Endothelial cell of umbilical vein (primary cell): ENCODE measurements at regions not wholly inside any gene's neighbourhood (a gene's known extent, or its start where the extent isn't known, plus 50 kb on each side); places are given as distances from the start of the nearest gene placed in this dataset.

Experiments used
- BruUV-seq: library from RNA; stranded (reverse); fragments of 400-500 nt; replicated peaks from 2 replicates; lab custom pipeline; 2021; lab: Mats Ljungman, UMichigan
- CTCF ChIA-PET: fragments of 300-600, 350-600 bp; sonication (Branson Sonifier 250); formaldehyde crosslinking; loops from one replicate; lab custom pipeline; 2021; ENCODE audit warnings: antibody characterized with exemption, inconsistent platforms; lab: Charles Lee
- POLR2A ChIA-PET: fragments of 300-600, 350-600 bp; sonication (Branson Sonifier 250); formaldehyde crosslinking; loops from one replicate; lab custom pipeline; 2021; ENCODE audit warnings: antibody characterized with exemption, inconsistent platforms; lab: Charles Lee
- DNase-seq: peaks from one replicate; pipeline ENCODE4 v3.0.0-alpha.2; 2011; ENCODE audit warnings: low read depth, low spot score
- FAIRE-seq: peaks from 2 replicates; lab custom pipeline; 2011; peaks lifted over from hg19 to GRCh38; lab: Jason Lieb, UNC
- H2AFZ ChIP-seq: 2 replicates; pipeline ENCODE4 v1.6.0; 2012; ENCODE audit warnings: low read depth, low read length, control low read depth, inconsistent platforms
- H3K27ac ChIP-seq: 2 replicates; pipeline ENCODE4 v1.5.1; 2011; ENCODE audit warnings: low read depth, mild to moderate bottlenecking, control low read depth, low read length, moderate library complexity; ENCODE audit not compliant: insufficient read depth
- H3K27me3 ChIP-seq, 2 experiments: 2 replicates each; pipeline versions ENCODE4 v1.6.0 to v1.6.1; 2011; ENCODE audit warnings: low read length in 2 of 2, mixed read lengths in 1 of 2; ENCODE audit not compliant: control insufficient read depth in 2 of 2, insufficient read depth in 2 of 2
- H3K36me3 ChIP-seq, 2 experiments: 2 replicates in 1 of 2; 3 replicates in 1 of 2; pipeline ENCODE4 v1.5.1; 2011; ENCODE audit warnings: low read length in 2 of 2, mild to moderate bottlenecking in 1 of 2, moderate library complexity in 1 of 2; ENCODE audit not compliant: control insufficient read depth in 2 of 2, insufficient read depth in 2 of 2; ENCODE audit errors: extremely low read depth in 1 of 2
- H3K4me1 ChIP-seq: 3 replicates; pipeline ENCODE4 v1.5.1; 2011; ENCODE audit warnings: mild to moderate bottlenecking, low read length; ENCODE audit not compliant: control insufficient read depth, insufficient read depth; ENCODE audit errors: extremely low read depth
- H3K4me2 ChIP-seq: 2 replicates; pipeline ENCODE4 v1.6.1; 2011; ENCODE audit warnings: low read length, control low read depth, mixed read lengths; ENCODE audit not compliant: insufficient read depth
- H3K4me3 ChIP-seq, 3 experiments: fragments of 200-600 bp in 1 of 3; sonication (generic), shearing (Covaris generic) in 1 of 3; replicated peaks in 1 of 3; 2 replicates each; pipeline ENCODE4 v1.5.1; 2011 to 2016; ENCODE audit warnings: control low read depth in 3 of 3, low read length in 3 of 3, mild to moderate bottlenecking in 2 of 3, inconsistent platforms in 1 of 3, low read depth in 1 of 3, moderate library complexity in 1 of 3; ENCODE audit not compliant: insufficient read depth in 1 of 3
- H3K79me2 ChIP-seq: 2 replicates; pipeline ENCODE4 v1.6.0; 2012; ENCODE audit warnings: low read length, inconsistent platforms; ENCODE audit not compliant: control insufficient read depth, insufficient read depth
- H3K9ac ChIP-seq: replicated peaks from 2 replicates; pipeline ENCODE3; 2011; ENCODE audit warnings: low read length, control low read depth; ENCODE audit not compliant: insufficient read depth; ENCODE audit errors: extremely low read depth
- H3K9me1 ChIP-seq: replicated peaks from 3 replicates; pipeline ENCODE4 v1.6.0; 2011; ENCODE audit warnings: mild to moderate bottlenecking, low read length; ENCODE audit not compliant: control insufficient read depth, insufficient read depth; ENCODE audit errors: extremely low read depth
- H3K9me3 ChIP-seq: replicated peaks from 2 replicates; pipeline ENCODE4 v1.5.1; 2012; ENCODE audit warnings: low read length, inconsistent platforms; ENCODE audit not compliant: control insufficient read depth, insufficient read depth
- H4K20me1 ChIP-seq: replicated peaks from 2 replicates; pipeline ENCODE3; 2011; ENCODE audit warnings: mild to moderate bottlenecking, low read length; ENCODE audit not compliant: control insufficient read depth, insufficient read depth; ENCODE audit errors: extremely low read depth
- CTCF ChIP-seq, 2 donors: IDR thresholded peaks; 1 replicate in 1 of 2; 2 replicates in 1 of 2; pipeline ENCODE4 v1.5.1; 2011; ENCODE audit warnings: low read length in 2 of 2, mild to moderate bottlenecking in 2 of 2, moderate library complexity in 2 of 2, control low read depth in 1 of 2, inconsistent platforms in 1 of 2, low read depth in 1 of 2; ENCODE audit not compliant: insufficient read depth in 1 of 2; ENCODE audit errors: extremely low read depth in 1 of 2
- EZH2 ChIP-seq: IDR thresholded peaks from 2 replicates; pipeline ENCODE4 v1.6.1; 2012; ENCODE audit warnings: borderline replicate concordance, low read depth, mild to moderate bottlenecking, moderate library complexity, low read length, inconsistent platforms; ENCODE audit not compliant: severe bottlenecking
- FOS ChIP-seq: IDR thresholded peaks from 2 replicates; pipeline ENCODE4 v1.6.1; 2011; ENCODE audit warnings: mild to moderate bottlenecking, low read length, moderate library complexity, borderline replicate concordance; ENCODE audit not compliant: insufficient read depth
- GATA2 ChIP-seq: IDR thresholded peaks from 2 replicates; pipeline ENCODE4 v1.7.0; 2011; ENCODE audit warnings: low read depth, mild to moderate bottlenecking, moderate library complexity, mixed read lengths, low read length; ENCODE audit not compliant: insufficient read length, insufficient read depth
- JUN ChIP-seq: IDR thresholded peaks from 2 replicates; pipeline ENCODE4 v1.6.1; 2011; ENCODE audit warnings: borderline replicate concordance, low read depth; ENCODE audit not compliant: insufficient read length, insufficient read depth
- MAX ChIP-seq: IDR thresholded peaks from 2 replicates; pipeline ENCODE4 v1.6.1; 2011; ENCODE audit not compliant: insufficient read depth, insufficient read length
- MYC ChIP-seq: IDR thresholded peaks from one replicate; pipeline ENCODE4 v1.6.1; 2011; ENCODE audit warnings: mild to moderate bottlenecking, low read depth, low read length
- POLR2A ChIP-seq: IDR thresholded peaks from 2 replicates; pipeline ENCODE4 v1.6.1; 2012; ENCODE audit warnings: low read depth, mild to moderate bottlenecking, control low read depth, low read length
- POLR2AphosphoS5 ChIP-seq: IDR thresholded peaks from 2 replicates; pipeline ENCODE4 v1.6.1; 2012; ENCODE audit warnings: low read depth, mild to moderate bottlenecking, control low read depth, low read length, moderate library complexity; ENCODE audit not compliant: insufficient read depth
- dilution Hi-C: fragments of 300-500 bp; cut with MboI; formaldehyde crosslinking; loops from one replicate; pipeline ENCODE4 v1.15.0; 2019; ENCODE audit warnings: low sequenced_read_pairs; ENCODE audit not compliant: extremely low pct_ligation_motif_present
- intact Hi-C: fragments of 100-400 bp; cut with micrococcal nuclease; formaldehyde crosslinking; loops from one replicate; pipeline ENCODE4 v1.10.0; 2022

- Histone ChIP-seq H3K9ac (no peak overlapping the region), H3K4me1 (no peaks in the 10 kb centered on the region), H3K79me2 (no peaks in the 10 kb centered on the region), H3K9me1 (no peaks in the 10 kb centered on the region), H3K36me3 (no peaks in the 10 kb centered on the region), H3K9me3 (no peaks in the 10 kb centered on the region), H3K4me2 (no peak overlapping the region), H4K20me1 (no peaks in the 10 kb centered on the region), H3K4me3 (no peak overlapping the region), H3K27me3 (no peaks in the 10 kb centered on the region), H3K27ac (no peak overlapping the region), H2AFZ (no peak overlapping the region)
- no peak for TF ChIP-seq JUN
- TF ChIP-seq MYC: no peak
- no peak for TF ChIP-seq EZH2
- TF ChIP-seq FOS: no peak
- TF ChIP-seq GATA2: no peak
- TF ChIP-seq MAX: no peak
- TF ChIP-seq CTCF (IDR thresholded peaks at IDR 0.05; ENCODE audit: extremely low read depth in 1 of 2, insufficient read depth in 1 of 2, low read depth in 1 of 2, low read length in 2 of 2): no peak
- TF ChIP-seq POLR2A: no peak
- no peak for TF ChIP-seq POLR2AphosphoS5
- no TSS peak for BruUV-seq
- intact Hi-C loops: no loop called here
- POLR2A ChIA-PET: no interaction called here
- CTCF ChIA-PET: no interaction called here
- DNase-seq: no peak
- dilution Hi-C loops: no loop called here
- no peak for FAIRE-seq
Measured at GRCh38 chr14:104524726-104525125, 54.8 kb upstream of the C14orf180 start.
